GM21529 (cell line): ENCODE measurements at regions not wholly inside any gene's neighbourhood (a gene's known extent, or its start where the extent isn't known, plus 50 kb on each side); places are given as distances from the start of the nearest gene placed in this dataset.

Experiments used
- ATAC-seq: cut with Tn5 transposase; IDR thresholded peaks from one replicate; pipeline ENCODE4 v1.9.1; 2021; ENCODE audit not compliant: unreplicated experiment

DNA sequence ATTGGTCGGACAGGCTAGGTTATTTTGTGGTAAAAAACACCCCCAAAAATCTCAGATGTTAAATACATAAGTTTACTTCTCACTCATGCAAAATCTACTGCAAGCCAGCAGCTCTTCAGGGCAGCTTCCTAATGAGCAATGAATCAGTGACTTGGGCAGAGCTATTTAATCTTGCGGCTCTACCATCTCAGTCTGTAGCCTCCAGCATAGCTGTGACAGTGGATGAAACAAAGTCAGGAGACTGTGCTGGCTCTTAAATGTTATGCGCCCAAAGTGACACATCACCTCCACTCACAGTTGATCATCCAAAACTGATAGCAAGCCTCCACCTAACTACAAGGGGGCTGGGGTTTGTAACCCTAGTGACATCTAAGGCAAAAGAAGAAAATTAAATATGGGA, 571.9 kb downstream of the METTL4 start:
- ATAC-seq, result no peak

DNA sequence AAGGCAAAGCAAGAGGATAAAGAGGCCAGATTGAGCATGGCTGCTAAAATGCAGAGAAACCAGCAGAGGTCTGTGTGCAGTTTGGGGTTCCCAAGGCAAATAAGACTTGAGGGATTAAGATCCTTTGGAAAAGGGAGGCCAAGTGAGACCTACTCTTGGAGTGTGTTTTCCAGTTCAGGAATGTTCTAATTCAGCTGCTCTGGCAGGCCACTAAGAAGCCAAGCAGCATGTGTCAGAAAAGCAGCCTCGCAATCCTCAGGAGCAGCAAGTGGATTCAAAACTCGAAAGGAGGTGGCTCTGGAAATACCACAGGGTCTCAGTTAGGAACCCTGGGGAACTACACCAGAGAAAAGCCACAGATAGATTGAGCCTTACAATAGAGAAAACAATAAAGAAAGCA, 569.2 kb downstream of the METTL4 start:
- ATAC-seq, result no peak

- no peak for ATAC-seq
Observed at GRCh38 chr18:2002604-2003003, 568.7 kb downstream of the METTL4 start.

- no peak for ATAC-seq
Observed at GRCh38 chr18:2009942-2010697, 561.2 kb downstream of the METTL4 start.

GRCh38 chr18:2027016-2027415, 544.3 kb downstream of the METTL4 start:
- ATAC-seq, result no peak

DNA sequence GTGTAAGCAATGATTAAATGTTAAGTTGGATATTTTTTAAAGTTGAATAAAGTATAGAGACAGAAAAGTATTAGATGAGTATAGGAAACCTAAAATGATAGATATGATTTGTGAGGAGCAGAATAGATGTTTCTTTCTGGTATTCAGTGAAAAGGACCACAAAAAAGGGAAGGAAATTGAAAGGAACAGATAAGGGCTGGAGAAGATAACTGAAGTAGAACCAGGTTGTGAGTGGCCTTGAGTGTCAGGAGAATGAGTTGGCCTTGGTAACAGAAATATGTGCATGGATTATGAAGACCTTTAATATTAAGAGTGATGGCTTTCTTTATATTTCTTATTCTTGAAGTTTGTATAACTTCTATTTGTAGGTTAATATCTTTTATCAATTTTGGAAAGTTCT, 543.5 kb downstream of the METTL4 start:
- ATAC-seq, result no peak

GRCh38 chr18:2028986-2029385, 542.3 kb downstream of the METTL4 start:
- no peak for ATAC-seq

GRCh38 chr18:2030647-2031046, 540.7 kb downstream of the METTL4 start:
- ATAC-seq, result no peak

GRCh38 chr18:2032036-2032435, 539.3 kb downstream of the METTL4 start:
- ATAC-seq, result no peak

GRCh38 chr18:2035056-2035455, 536.2 kb downstream of the METTL4 start:
- no peak for ATAC-seq

DNA sequence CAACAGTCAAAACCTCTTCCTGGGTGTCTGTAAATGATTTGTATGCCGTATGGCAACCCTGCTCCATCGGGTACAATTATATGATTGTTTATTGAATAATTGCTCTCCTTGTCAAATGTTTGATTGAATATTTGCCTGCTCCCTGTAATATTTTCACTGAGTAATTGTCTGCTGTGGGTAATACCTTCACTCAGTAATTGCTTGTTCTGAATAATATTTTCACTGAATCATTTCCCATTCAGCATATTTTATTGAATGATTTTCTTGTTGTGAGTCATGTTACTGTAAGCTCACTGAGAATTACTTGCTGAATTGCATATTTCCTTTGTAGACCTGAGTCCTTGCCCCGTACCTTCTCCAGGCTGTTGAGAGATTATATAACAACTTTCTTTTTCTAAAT, 535.2 kb downstream of the METTL4 start:
- ATAC-seq, result no peak

DNA sequence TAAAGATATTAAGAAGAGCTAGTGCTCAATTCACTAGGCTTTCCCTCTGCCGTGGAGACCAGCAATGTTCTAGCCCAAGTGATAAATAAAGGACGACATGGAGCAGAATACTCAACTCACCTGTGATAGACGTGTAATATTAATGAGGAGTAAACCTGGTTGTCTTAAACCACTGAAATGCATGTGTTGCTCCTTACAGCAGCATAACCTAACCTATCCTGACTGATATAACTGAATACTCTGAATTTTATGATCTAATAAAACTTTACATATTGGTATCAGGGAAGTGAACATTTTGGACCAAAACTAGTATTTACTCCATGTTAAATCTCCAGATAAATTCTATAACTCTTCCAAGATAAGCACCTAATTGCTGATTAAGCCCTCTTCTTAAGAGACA, 531.0 kb downstream of the METTL4 start:
- no peak for ATAC-seq

GRCh38 chr18:2049986-2050385, 521.3 kb downstream of the METTL4 start:
- ATAC-seq, result no peak

- ATAC-seq, result no peak
Observed at GRCh38 chr18:2050702-2051201, 520.6 kb downstream of the METTL4 start.

DNA sequence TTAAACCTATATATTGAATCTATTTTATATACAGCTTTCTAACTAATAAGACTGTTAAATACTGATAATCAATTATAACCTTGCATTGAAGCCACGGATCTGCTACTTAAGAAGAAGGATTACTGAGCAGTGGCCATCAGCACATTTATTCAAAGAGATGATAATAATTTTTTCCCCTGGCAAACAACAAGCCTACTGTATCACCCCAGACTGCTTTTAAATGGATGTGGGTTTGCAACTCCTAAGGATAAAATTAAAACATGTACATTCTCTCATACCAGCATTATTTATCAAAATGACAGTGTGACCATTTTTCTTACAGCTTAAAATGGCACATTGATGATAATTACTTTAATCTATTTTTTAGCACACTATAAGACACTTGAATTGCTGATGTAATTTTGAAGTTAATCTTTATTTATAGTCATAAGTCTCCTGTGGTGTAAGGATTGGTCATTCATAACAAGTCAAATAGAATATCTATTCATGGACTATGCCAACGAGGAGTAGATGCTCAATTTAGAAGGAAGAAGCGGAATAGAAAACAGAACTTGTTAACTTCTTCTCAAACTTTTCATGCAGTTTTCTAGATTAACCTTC, 517.7 kb downstream of the METTL4 start:
- no peak for ATAC-seq

- no peak for ATAC-seq
Observed at GRCh38 chr18:2059336-2059735, 512.0 kb downstream of the METTL4 start.

DNA sequence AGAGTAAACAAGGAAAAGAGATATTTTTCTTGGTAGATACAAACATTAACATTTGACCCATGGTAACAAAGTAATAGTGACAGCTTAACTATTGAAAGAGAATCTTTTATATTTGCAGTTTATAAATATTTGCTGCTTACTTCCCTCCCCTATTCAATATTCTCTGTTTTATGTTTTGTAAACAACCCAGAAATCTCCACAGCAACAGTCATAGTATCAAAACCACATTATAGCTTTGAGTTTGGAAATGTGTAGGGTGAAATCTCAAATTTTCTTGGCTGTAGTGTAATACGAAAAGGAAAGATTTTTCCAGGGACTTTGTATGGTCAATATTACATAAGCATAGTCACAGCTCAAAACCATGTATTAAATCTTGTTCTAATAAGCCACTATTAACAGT, 511.2 kb downstream of the METTL4 start:
- ATAC-seq, result no peak

DNA sequence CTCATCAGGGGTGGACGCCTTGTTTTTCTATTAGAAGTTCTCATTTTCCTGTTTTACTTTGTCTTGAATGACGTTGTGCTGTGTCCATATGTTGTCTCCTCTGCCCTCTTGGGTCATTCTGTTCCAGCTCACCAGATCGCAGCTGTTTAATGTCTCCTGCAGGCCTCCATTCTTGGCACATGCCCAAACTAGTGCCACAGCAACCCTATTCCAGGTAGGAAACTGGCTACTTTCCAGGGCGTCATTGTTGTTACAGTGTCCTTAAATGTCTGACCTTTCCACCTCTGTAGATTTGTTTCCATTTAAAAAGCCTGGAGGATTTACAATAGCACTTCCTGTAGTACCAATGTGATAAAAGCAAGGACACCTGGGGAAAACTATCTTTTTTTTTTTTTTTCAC, 500.7 kb downstream of the METTL4 start:
- no peak for ATAC-seq

DNA sequence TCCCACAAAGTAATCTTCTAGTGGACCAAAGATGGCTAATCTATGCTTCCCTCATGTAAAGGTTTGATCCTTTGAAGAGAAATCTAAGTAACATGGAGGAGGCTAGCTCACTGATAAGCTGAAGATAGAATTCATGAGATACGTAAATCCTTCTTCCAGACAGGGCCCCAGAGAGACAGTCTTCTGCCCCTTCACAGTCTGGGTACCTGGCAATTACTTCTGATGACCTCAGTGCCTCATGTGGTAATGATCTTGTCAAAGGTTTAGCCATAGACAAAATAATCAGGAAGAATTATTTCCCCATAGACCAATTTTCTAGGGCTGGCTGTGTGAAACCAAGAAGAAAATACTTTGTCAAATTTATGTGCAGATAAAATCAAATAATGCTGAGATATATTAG, 495.8 kb downstream of the METTL4 start:
- no peak for ATAC-seq

- ATAC-seq, result no peak
Observed at GRCh38 chr18:2082676-2083075, 488.6 kb downstream of the METTL4 start.

DNA sequence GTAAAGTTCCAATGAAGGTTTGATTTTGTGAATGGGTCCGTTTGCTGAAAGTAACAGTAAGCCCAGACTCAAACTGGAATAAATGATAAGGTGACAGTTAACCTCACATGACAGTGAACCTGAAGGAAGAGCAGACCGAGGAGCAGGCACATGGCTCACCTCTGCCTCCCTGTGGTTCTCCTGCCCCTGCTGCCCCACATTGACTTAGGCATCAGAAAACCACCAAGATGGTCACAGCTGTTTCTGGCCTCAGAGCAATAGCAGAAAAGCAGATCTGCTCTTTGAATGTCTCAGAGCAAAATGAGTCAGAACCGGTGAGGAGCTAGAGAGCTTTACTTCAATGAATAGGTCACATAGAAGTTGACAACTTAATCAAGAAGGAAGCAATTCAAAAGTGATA, 487.6 kb downstream of the METTL4 start:
- ATAC-seq, result no peak

GRCh38 chr18:2086439-2086838, 484.9 kb downstream of the METTL4 start:
- no peak for ATAC-seq
